ENCODE measurements at regions not wholly inside any gene's neighbourhood (a gene's known extent, or its start where the extent isn't known, plus 50 kb on each side); places are given as distances from the start of the nearest gene placed in this dataset.

- no peaks in the 10 kb centered on the region for H3K9me3 ChIP-seq (ENCODE audit: severe bottlenecking)
- no peaks in the 10 kb centered on the region for H3K36me3 ChIP-seq (ENCODE audit: low read depth)
- H3K27ac ChIP-seq (ENCODE audit: poor library complexity, severe bottlenecking) = peak overlapping the region; percentile 96
- peaks cover 29% of the 10 kb centered on the region for H3K4me1 ChIP-seq (ENCODE audit: insufficient read depth, poor library complexity, severe bottlenecking)
- H3K27me3 ChIP-seq (ENCODE audit: insufficient read depth, poor library complexity, severe bottlenecking) = no peaks in the 10 kb centered on the region
- TF ChIP-seq CTCF (IDR thresholded peaks at IDR 0.05; ENCODE audit: poor library complexity, severe bottlenecking) = no peak
- DNase-seq (ENCODE audit: low spot score) (no peak), ATAC-seq (ENCODE audit: low read depth) (peak; percentile 19)
- H3K4me3 ChIP-seq (ENCODE audit: severe bottlenecking) = no peak overlapping the region
Observed at GRCh38 chr5:6159832-6160430, 218.4 kb downstream of the MED10 start.

- H3K4me3 ChIP-seq (ENCODE audit: severe bottlenecking) = no peak overlapping the region
- TF ChIP-seq CTCF (IDR thresholded peaks at IDR 0.05; ENCODE audit: poor library complexity, severe bottlenecking) = no peak
Observed at GRCh38 chr5:6158974-6159831, 219.1 kb downstream of the MED10 start.

GRCh38 chr5:6154216-6154615, 224.1 kb downstream of the MED10 start:
- Histone ChIP-seq H3K4me3 (ENCODE audit: severe bottlenecking) (no peak overlapping the region), H3K36me3 (ENCODE audit: low read depth) (no peaks in the 10 kb centered on the region), H3K9me3 (ENCODE audit: severe bottlenecking) (no peaks in the 10 kb centered on the region), H3K27me3 (ENCODE audit: insufficient read depth, poor library complexity, severe bottlenecking) (no peaks in the 10 kb centered on the region), H3K27ac (ENCODE audit: poor library complexity, severe bottlenecking) (no peak overlapping the region), H3K4me1 (ENCODE audit: insufficient read depth, poor library complexity, severe bottlenecking) (peaks cover 13% of the 10 kb centered on the region)
- ATAC-seq (ENCODE audit: low read depth) (no peak), DNase-seq (ENCODE audit: low spot score) (no peak)
- TF ChIP-seq CTCF (IDR thresholded peaks at IDR 0.05; ENCODE audit: poor library complexity, severe bottlenecking) = no peak

More at GRCh38 chr5:6158974-6159831, 219.1 kb downstream of the MED10 start:
- ATAC-seq (ENCODE audit: low read depth) (peak; percentile 93), DNase-seq (ENCODE audit: low spot score) (peak; percentile 90)
- no peaks in the 10 kb centered on the region for H3K27me3 ChIP-seq (ENCODE audit: insufficient read depth, poor library complexity, severe bottlenecking)
- H3K27ac ChIP-seq (ENCODE audit: poor library complexity, severe bottlenecking) = peak overlapping the region; percentile 96
- no peaks in the 10 kb centered on the region for H3K36me3 ChIP-seq (ENCODE audit: low read depth)
- peaks cover 29% of the 10 kb centered on the region for H3K4me1 ChIP-seq (ENCODE audit: insufficient read depth, poor library complexity, severe bottlenecking)
- H3K9me3 ChIP-seq (ENCODE audit: severe bottlenecking) = no peaks in the 10 kb centered on the region

- H3K4me3 ChIP-seq (ENCODE audit: severe bottlenecking) = no peak overlapping the region
- TF ChIP-seq CTCF (IDR thresholded peaks at IDR 0.05; ENCODE audit: poor library complexity, severe bottlenecking) = no peak
- ATAC-seq (ENCODE audit: low read depth) (no peak), DNase-seq (ENCODE audit: low spot score) (no peak)
- no peaks in the 10 kb centered on the region for H3K4me1 ChIP-seq (ENCODE audit: insufficient read depth, poor library complexity, severe bottlenecking)
- H3K36me3 ChIP-seq (ENCODE audit: low read depth) = no peaks in the 10 kb centered on the region
- no peaks in the 10 kb centered on the region for H3K9me3 ChIP-seq (ENCODE audit: severe bottlenecking)
- no peak overlapping the region for H3K27ac ChIP-seq (ENCODE audit: poor library complexity, severe bottlenecking)
- H3K27me3 ChIP-seq (ENCODE audit: insufficient read depth, poor library complexity, severe bottlenecking) = no peaks in the 10 kb centered on the region
Observed at GRCh38 chr5:6146271-6146670, 232.1 kb downstream of the MED10 start.
